ENCODE measurements at regions not wholly inside any gene's neighbourhood (a gene's known extent, or its start where the extent isn't known, plus 50 kb on each side); places are given as distances from the start of the nearest gene placed in this dataset.

DNA sequence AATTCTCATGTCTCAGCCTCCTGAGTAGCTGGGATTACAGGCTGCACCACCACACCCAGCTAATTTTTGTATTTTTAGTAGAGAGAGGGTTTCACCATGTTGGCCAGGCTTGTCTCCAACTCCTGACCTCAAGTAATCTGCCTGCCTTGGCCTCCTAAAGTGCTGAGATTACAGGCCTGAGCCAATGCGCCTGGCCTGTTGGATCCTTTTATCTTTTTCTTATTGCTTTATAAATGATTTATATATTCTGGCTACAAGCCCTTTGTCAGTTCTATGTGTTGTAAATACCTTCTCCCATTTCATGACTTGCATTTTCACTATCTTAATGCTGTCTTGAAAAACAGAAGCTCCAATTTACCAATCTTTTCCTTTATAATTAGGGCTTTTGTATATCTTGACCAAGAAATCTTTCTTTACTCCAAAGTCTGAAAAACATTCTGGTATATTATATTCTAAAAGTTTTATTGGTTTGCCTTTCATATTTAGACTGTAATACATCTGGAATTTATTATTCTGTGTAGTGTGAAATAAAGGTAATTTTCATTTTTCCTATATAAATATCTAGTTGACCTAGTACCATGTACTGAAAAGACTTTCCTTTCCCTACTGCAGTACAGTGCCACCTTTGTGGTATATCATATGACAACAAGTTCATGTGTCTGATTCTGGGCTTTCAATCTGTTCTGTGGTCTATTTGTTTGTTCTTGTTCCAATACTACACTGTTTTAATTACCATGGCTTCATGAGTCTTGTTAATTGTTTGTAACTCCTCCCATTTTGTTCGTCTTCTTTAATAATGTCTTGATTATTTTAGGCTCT, 52.9 kb upstream of the RNU6-1 start:
- Histone ChIP-seq H3K4me3 (ENCODE audit: low read depth, low read length) (no peak overlapping the region), H3K36me3 (ENCODE audit: control insufficient read depth, insufficient read depth, low read length) (no peaks in the 10 kb centered on the region), H3K27me3 (ENCODE audit: control insufficient read depth, insufficient read depth, low read length) (no peaks in the 10 kb centered on the region)
- TF ChIP-seq, protein P1, sequence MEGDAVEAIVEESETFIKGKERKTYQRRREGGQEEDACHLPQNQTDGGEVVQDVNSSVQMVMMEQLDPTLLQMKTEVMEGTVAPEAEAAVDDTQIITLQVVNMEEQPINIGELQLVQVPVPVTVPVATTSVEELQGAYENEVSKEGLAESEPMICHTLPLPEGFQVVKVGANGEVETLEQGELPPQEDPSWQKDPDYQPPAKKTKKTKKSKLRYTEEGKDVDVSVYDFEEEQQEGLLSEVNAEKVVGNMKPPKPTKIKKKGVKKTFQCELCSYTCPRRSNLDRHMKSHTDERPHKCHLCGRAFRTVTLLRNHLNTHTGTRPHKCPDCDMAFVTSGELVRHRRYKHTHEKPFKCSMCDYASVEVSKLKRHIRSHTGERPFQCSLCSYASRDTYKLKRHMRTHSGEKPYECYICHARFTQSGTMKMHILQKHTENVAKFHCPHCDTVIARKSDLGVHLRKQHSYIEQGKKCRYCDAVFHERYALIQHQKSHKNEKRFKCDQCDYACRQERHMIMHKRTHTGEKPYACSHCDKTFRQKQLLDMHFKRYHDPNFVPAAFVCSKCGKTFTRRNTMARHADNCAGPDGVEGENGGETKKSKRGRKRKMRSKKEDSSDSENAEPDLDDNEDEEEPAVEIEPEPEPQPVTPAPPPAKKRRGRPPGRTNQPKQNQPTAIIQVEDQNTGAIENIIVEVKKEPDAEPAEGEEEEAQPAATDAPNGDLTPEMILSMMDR (IDR thresholded peaks at IDR 0.05; ENCODE audit: insufficient read depth, low read length, severe bottlenecking): no peak
- FAIRE-seq: no peak
- no peak for DNase-seq (ENCODE audit: low read depth)

DNA sequence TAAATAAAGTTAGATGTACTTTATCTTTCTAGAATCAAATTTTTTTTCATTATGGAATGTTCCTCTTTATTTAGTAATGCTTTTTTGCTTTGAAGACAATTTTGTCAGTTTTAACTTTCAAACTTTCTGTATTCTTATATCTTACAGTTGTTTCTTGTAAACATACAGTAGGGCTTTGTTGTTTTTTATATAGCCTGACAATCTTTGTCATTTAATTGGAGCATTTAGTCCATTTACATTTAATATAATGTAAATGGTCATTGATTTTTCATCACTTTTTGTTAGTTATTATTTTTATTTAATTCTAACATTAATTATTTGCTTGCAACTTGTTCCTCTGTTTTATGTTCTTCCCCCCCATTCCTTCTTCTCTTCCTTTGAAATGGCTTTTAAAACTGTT, 55.4 kb upstream of the RNU6-1 start:
- TF ChIP-seq, protein P1 (IDR thresholded peaks at IDR 0.05; ENCODE audit: insufficient read depth, low read length, severe bottlenecking): no peak
- no peak for DNase-seq (ENCODE audit: low read depth)
- H3K36me3 ChIP-seq (ENCODE audit: control insufficient read depth, insufficient read depth, low read length): no peaks in the 10 kb centered on the region
- H3K4me3 ChIP-seq (ENCODE audit: low read depth, low read length): no peak overlapping the region
- no peaks in the 10 kb centered on the region for H3K27me3 ChIP-seq (ENCODE audit: control insufficient read depth, insufficient read depth, low read length)
- FAIRE-seq: no peak

DNA sequence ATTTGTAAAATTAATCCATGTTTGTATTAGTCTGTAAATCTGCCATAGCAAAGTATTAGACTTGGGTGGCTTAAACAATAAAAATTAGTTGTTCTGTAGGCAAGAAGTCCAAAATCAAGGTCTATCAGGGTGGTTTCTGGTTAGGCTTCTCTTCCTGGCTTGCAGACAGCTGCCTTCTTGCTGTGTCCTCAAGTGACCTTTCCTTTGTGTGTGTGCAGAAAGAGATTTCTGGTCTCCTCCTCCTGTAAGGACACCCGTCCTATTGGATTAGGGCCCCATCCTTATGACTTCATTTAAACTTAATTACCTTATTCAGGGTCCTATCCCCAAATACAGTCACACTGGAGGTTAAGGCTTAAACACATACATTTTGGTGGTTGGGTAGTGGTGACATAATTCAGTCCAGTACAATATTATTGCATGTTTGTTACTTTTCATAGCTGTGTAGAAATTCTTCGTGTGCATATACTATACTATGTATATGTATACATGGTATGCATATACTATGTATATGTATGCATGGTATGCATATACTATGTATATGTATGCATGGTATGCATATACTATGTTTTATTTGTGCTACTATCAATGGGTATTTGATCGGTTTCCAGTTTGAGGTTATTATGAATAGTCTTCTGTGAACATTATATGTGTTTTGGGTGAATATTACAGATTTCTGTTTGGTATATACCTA, 57.9 kb upstream of the RNU6-1 start:
- FAIRE-seq (no peak), DNase-seq (ENCODE audit: low read depth) (no peak)
- H3K4me3 ChIP-seq (ENCODE audit: low read depth, low read length): no peak overlapping the region
- no peaks in the 10 kb centered on the region for H3K27me3 ChIP-seq (ENCODE audit: control insufficient read depth, insufficient read depth, low read length)
- TF ChIP-seq, protein P1 (IDR thresholded peaks at IDR 0.05; ENCODE audit: insufficient read depth, low read length, severe bottlenecking): no peak
- no peaks in the 10 kb centered on the region for H3K36me3 ChIP-seq (ENCODE audit: control insufficient read depth, insufficient read depth, low read length)

DNA sequence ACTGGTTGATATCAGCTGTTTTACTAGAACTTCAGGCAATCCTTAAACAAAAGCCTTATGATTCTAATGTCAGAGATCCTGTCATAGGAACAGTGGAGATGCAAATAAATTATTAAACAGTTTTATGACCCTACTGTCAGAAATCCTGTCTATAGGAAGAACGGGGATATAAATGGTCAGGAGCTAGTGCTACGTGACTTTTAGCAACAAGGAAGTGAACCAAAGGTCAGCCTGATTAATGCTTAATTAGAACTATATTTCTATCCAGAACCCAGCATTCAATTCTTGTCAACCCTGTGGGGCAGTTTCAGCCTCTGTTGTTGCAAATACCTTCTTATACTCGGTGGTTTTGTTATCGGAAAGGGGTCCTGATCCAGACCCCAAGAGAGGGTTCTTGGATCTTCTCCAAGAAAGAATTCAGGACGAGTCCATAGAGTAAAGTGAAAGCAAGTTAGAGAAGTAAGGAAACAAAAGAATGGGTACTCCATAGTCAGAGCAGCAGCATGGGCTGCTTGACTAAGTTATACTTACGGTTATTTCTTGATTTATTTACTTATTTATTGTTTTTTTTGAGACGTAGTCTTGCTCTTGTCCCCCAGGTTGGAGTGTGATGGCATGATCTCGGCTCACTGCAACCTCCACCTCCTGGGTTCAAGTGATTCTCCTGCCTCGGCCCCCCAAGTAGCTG, 59.9 kb upstream of the RNU6-1 start:
- no peak for FAIRE-seq
- Histone ChIP-seq H3K36me3 (ENCODE audit: control insufficient read depth, insufficient read depth, low read length) (no peaks in the 10 kb centered on the region), H3K27me3 (ENCODE audit: control insufficient read depth, insufficient read depth, low read length) (no peaks in the 10 kb centered on the region), H3K4me3 (ENCODE audit: low read depth, low read length) (no peak overlapping the region)
- no peak for DNase-seq (ENCODE audit: low read depth)
- TF ChIP-seq, protein P1 (IDR thresholded peaks at IDR 0.05; ENCODE audit: insufficient read depth, low read length, severe bottlenecking): no peak

DNA sequence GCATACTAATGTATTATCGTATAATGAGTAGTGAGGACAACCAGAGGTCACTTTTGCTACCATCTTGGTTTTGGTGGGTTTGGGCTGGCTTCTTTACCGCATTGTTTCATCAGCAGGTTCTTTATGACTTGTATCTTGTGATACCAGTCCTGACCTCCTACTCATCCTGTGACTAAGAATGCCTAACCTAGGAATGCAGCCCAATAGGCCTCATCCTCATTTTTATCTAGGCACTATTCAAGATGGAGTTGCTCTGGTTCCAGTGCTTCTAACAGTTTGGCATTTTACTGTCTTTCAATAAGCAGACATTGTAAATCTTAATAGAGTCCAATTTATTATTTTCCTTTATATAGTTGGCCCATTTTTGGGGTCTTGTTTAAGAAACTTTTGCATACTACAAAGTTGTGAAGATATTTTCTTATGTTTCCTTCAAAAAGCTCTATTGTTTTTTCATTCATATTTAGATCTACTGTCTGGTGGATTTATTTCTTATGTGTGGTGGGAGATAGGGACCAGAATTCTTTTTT, 60.8 kb upstream of the RNU6-1 start:
- DNase-seq (ENCODE audit: low read depth) (peak; percentile 25), FAIRE-seq (no peak)
- TF ChIP-seq, protein P1 (IDR thresholded peaks at IDR 0.05; ENCODE audit: insufficient read depth, low read length, severe bottlenecking): no peak
- H3K36me3 ChIP-seq (ENCODE audit: control insufficient read depth, insufficient read depth, low read length): no peaks in the 10 kb centered on the region
- no peaks in the 10 kb centered on the region for H3K27me3 ChIP-seq (ENCODE audit: control insufficient read depth, insufficient read depth, low read length)
- no peak overlapping the region for H3K4me3 ChIP-seq (ENCODE audit: low read depth, low read length)
